Thyroid gland (tissue), 4 donors: ENCODE measurements at regions not wholly inside any gene's neighbourhood (a gene's known extent, or its start where the extent isn't known, plus 50 kb on each side); places are given as distances from the start of the nearest gene placed in this dataset.

ENCODE experiments used
- CTCF ChIP-seq, 6 experiments: fragments of 200-600 bp in 3 of 6; fragments of 450-650 bp in 3 of 6; sonication (generic) in 3 of 6; IDR thresholded peaks; one replicate each; pipeline ENCODE4 v1.5.1; 2016 to 2019; ENCODE audit warnings: antibody characterized with exemption in 6 of 6, mild to moderate bottlenecking in 2 of 6, inconsistent platforms in 1 of 6, moderate library complexity in 1 of 6
- POLR2A ChIP-seq, 2 donors: fragments of 450-650 bp; IDR thresholded peaks; one replicate each; pipeline ENCODE4 v1.6.1; 2017; ENCODE audit warnings: antibody characterized with exemption in 2 of 2, mild to moderate bottlenecking in 2 of 2, moderate library complexity in 1 of 2

GRCh38 chr2:83827618-83828017, 631.5 kb downstream of the SUCLG1 start:
- no peak for TF ChIP-seq CTCF (IDR thresholded peaks at IDR 0.05)
- no peak for TF ChIP-seq POLR2A (IDR thresholded peaks at IDR 0.05)
